ENCODE measurements at regions not wholly inside any gene's neighbourhood (a gene's known extent, or its start where the extent isn't known, plus 50 kb on each side); places are given as distances from the start of the nearest gene placed in this dataset.
"Not testable (repeated sequence)": the region's sequence is repeated elsewhere in the genome, so short reads cannot be mapped to it uniquely, and the experiment has no call there.

- no peak for DNase-seq
These were observed 253.4 kb upstream of the CNTNAP4 start for GRCh38 chr16:76023835-76024234.

- no peak for DNase-seq
These were observed 241.5 kb upstream of the CNTNAP4 start for GRCh38 chr16:76035689-76036088.

DNA sequence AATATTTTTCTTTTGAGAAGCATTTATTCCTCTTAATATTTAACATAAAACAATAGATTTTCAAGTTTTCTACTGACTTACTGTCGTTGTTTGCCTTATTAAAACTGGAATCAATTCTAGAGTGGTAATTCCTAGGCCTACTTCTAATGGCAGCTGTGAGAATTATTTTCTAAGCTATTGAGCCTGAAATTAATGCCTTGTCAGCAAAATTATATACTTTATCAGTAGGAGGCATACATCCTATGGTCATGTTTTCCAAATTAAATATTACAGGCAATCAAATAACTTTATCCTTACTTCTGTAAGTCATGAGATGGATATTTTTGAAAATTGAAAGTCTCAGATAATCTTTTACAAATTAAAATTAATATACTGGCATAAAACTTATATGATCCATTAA, 239.1 kb upstream of the CNTNAP4 start:
- DNase-seq = no peak

- no peak for DNase-seq
These were observed 224.5 kb upstream of the CNTNAP4 start for GRCh38 chr16:76052725-76053124.

GRCh38 chr16:76059186-76059585, 218.0 kb upstream of the CNTNAP4 start:
- no peak for DNase-seq

DNA sequence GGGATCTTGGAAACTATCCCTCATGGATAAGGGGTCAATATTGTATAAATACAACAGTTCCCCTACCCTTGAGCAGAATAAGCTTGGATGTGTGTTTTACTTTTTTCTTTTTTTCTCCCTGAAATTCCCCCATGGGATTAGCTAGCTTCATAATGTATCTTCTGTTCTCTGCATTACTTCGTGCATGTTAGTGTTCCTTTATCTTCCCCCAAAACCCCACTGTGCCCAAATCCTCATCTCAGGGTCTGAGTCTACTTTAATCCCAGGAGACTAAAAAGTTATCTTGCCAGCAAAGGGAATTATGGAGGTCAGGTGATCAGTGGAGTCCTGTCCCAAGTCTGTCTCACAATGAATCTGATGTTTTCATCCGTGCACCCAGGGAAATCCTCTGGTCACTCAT, 217.5 kb upstream of the CNTNAP4 start:
- DNase-seq = no peak

GRCh38 chr16:76071690-76072089, 205.5 kb upstream of the CNTNAP4 start:
- no peak for DNase-seq

DNA sequence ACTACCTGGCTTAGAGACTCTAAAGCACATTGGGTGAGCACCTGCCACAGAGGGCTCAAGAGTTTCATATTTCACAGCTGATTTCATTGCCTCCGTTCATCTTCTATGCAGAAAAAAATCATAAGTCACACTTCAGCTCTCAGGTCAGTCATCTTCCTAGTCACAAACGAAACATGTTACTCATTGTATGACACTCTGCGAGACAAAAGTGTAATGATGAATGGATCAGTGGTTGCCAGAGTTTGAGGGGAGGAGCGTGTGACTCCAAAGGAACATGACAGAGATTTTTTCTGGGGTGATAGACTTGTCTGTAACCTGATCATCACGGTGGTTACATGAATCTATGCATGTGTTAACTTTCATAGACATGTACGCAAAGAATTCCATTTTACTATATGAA, 195.2 kb upstream of the CNTNAP4 start:
- DNase-seq = no peak

GRCh38 chr16:76106647-76107046, 170.6 kb upstream of the CNTNAP4 start:
- DNase-seq = no peak

- no peak for DNase-seq
These were observed 168.7 kb upstream of the CNTNAP4 start for GRCh38 chr16:76108460-76108859.

DNA sequence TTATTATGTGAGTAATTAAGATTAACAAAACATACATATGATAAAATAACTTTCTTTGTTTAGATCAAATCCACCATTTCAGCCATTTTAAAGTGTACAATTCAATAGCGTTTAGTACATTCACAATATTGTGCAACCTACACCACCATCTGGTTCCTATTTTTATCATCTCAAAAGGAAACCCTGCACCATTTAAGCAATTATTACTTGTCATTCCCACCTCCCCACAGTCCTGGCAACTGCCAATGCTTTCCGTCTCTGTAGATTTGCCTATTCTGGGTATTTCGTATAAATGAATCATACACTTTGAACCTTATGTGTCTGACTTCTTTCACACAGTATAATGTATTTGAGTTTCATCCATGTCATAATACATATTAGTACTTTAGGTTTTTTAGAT, 162.5 kb upstream of the CNTNAP4 start:
- DNase-seq = peak; percentile 3

DNA sequence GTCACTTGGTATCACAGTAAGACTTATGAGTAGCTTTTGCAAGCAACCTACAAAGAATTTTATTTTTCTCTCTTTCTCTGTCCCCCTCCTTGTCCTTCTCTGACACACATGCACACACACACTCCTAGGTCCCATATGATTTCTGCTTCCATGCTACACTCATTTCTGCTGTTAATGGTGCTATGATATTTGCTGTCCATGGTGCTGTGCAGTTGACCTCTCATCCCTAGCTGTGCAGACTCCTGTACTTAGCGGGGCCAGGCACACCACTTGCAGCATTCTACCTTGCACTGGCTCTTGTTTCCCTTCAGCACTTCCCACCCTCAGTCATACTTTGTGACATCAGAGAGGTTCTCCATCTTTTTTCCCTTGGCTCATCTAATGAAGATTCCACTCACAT, 158.9 kb upstream of the CNTNAP4 start:
- no peak for DNase-seq

GRCh38 chr16:76121636-76122035, 155.6 kb upstream of the CNTNAP4 start:
- DNase-seq = no peak

DNA sequence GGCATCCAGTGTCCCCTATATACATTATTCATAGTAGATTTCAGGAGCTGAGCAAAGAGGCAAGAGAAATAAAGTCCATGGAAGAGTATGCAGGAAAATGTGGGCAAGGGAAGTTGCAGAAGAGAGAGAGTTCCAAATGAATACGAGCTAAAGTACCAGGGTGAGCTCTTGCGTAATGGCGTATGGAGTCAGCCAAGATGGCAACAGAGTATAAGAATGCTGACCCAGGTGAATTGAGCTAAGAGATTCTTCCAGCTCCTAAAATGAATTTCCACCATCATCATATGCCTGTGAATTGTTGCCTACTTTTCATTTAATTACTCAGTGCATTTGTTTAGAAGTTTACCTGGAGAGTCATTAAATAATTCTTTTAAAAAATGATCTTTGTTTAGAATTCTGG, 153.2 kb upstream of the CNTNAP4 start:
- DNase-seq = no peak

DNA sequence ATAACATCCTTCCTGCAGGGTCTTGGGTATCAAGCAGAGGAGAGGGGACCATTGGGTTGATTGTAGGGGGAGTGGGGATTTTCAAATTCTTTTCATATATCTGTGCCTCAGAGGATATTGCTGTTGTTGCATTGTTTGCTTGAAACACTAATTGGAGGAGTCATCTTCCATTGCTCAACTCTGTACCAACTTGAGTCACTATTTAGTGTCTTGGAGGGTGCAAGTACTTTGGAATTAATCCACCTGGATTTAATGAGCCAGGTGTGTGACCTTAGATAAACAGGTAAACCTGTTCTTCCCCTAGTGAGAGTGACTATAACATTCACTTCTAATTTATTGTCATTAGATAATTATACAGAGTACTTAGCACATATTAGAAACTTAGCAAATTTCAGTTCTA, 151.3 kb upstream of the CNTNAP4 start:
- DNase-seq = no peak

DNA sequence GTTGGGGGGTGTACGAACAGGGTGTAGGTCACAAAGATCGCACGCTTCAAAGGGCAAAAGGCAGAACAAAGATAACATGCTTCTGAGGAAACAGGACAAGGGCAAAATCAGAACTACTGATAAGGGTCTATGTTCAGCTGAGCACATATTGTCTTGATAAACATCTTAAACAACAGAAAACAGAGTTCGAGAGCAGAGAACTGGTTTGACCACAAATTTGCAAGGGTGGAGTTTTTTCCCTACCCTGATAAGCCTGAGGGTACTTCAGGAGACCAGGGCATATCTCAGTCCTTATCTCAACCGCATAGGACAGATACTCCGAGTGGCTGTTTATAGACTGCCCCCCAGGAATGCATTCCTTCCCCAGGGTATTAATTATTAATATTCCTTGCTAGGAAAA, 139.1 kb upstream of the CNTNAP4 start:
- DNase-seq = not testable (repeated sequence)

- DNase-seq = no peak
These were observed 119.6 kb upstream of the CNTNAP4 start for GRCh38 chr16:76157629-76158028.

GRCh38 chr16:76162046-76162445, 115.2 kb upstream of the CNTNAP4 start:
- no peak for DNase-seq

- DNase-seq = no peak
These were observed 112.1 kb upstream of the CNTNAP4 start for GRCh38 chr16:76164970-76165558.

DNA sequence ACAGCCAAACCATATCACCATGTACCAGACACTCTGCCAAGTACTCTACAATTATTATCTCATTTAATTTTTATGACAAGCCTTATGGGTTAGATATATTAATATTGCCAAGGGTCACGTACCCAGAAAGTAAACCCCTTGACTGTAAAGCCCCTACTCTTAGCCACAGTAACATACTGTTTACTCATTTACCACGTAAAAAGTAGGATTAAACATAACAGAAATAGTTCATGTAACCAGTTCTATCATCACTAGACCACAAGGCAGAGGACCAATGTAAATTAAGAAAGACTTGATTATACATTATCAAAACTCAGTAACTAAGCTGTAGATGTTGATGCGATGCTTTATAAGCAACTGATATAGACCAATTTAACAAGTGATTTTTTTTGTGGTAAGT, 101.5 kb upstream of the CNTNAP4 start:
- DNase-seq = no peak

DNA sequence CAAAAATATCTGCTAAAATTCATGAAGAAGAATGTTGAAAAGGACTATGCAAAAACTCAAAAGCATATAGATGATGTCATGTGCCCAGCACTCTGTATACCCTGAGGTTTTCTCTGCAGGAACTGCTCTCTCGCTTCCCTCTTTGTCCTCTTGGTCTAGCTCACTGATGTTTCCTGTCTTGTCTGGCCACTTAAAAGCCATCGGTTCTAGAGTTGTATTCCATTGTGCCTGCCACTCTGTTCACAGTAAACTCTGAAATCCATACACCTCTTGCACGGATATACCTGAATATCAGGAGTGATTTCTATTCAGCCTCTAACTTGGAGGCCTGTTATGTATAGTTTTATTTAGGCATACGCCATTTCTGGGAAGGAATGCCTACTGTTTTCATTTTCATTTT, 101.0 kb upstream of the CNTNAP4 start:
- no peak for DNase-seq

- DNase-seq = no peak
These were observed 100.6 kb upstream of the CNTNAP4 start for GRCh38 chr16:76176616-76177015.

DNA sequence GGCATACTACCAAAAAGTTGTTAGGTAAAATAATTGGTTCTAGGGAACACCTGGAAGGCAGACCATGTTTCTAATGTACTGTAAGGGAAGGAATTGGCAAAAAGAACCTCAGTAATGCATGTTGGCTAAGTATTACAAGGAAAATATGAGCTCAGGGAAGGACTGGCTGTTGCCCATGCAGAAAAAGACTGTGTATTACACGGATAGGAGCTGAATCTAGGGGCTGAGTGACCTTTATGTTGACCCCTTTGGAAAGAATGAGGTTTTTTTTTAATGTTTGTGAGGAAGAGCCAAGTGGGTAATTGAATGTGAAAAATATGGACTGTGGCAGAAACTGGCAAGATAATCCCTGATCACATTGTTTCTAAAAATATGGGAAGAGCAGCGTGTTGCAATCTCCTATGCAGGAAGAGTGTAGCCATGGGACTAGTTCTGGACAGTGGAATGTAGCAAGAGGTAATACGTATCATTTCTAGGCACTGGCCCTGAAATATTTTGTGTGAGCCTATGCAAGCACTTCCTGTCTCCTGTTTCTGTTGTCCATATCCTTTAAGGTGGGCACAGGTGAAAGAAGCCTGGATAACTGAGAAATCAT, 95.1 kb upstream of the CNTNAP4 start:
- DNase-seq = no peak

DNA sequence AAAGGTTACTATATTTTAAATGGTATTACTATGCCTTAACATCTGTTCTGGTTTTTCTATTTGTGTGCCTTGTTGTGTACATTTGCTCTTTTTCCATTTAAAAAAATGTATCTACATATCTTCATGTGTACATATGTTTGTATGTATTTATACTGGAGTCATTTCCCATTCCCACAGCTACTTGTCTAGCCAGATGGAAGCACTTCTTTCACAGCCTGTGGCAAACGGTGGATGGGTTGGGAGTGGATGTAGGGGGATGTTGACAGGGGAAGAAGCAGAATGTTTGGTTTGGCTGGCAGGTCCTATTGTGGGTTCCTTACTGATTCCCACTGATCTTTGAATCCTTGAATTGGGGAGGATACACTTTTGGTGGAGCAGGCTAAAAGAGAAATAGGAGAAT, 93.6 kb upstream of the CNTNAP4 start:
- DNase-seq = no peak

GRCh38 chr16:76190057-76190456, 87.1 kb upstream of the CNTNAP4 start:
- DNase-seq = no peak

All from SIG-M5 (cell line).